OCI-LY1 (cell line): ENCODE measurements at regions not wholly inside any gene's neighbourhood (a gene's known extent, or its start where the extent isn't known, plus 50 kb on each side); places are given as distances from the start of the nearest gene placed in this dataset.

Experiments used
- CTCF ChIP-seq: fragments of 200-600 bp; sonication (generic), shearing (Covaris generic); IDR thresholded peaks from 2 replicates; pipeline ENCODE4 v1.5.1; 2017; ENCODE audit warnings: mild to moderate bottlenecking, antibody characterized with exemption, low read length, moderate library complexity, mixed read lengths
- EZH2 ChIP-seq: fragments of 200-600 bp; sonication (generic), shearing (Covaris generic); IDR thresholded peaks from 2 replicates; pipeline ENCODE4 v1.8.0; 2017; ENCODE audit warnings: borderline replicate concordance, mixed run types, mild to moderate bottlenecking, antibody characterized with exemption, low read length, moderate library complexity, mixed read lengths

- TF ChIP-seq CTCF (no peak), EZH2 (no peak)
Observed at GRCh38 chr12:118611295-118611694, 234.9 kb downstream of the SUDS3 start.
